Kidney (tissue), 13 donors: ENCODE measurements at regions not wholly inside any gene's neighbourhood (a gene's known extent, or its start where the extent isn't known, plus 50 kb on each side); places are given as distances from the start of the nearest gene placed in this dataset.

ENCODE experiments used
- DNase-seq, 5 donors: peaks; one replicate each; pipeline ENCODE4 v3.0.0-alpha.2; 2013 to 2020
- FAIRE-seq: peaks from 2 replicates; lab custom pipeline; 2012; peaks lifted over from hg19 to GRCh38; lab: Jason Lieb, UNC
- H3K27ac ChIP-seq, 2 donors: one replicate each; pipeline ENCODE4 v1.7.0; 2013; ENCODE audit warnings: low read depth in 2 of 2, low read length in 2 of 2, inconsistent platforms in 1 of 2
- H3K27me3 ChIP-seq: one replicate; pipeline ENCODE4 v1.7.1; 2013; ENCODE audit warnings: low read length, inconsistent platforms; ENCODE audit not compliant: control insufficient read depth, insufficient read depth
- H3K36me3 ChIP-seq, 3 donors: one replicate each; pipeline versions ENCODE4 v1.7.0 to v1.7.1; 2013; ENCODE audit warnings: low read length in 3 of 3, control low read depth in 1 of 3, inconsistent platforms in 1 of 3; ENCODE audit not compliant: insufficient read depth in 3 of 3, control insufficient read depth in 2 of 3
- H3K4me1 ChIP-seq, 3 donors: one replicate each; pipeline versions ENCODE4 v1.7.0 to v1.7.1; 2013; ENCODE audit warnings: low read length in 3 of 3, inconsistent platforms in 1 of 3, low read depth in 1 of 3; ENCODE audit not compliant: control insufficient read depth in 2 of 3, insufficient read depth in 2 of 3
- H3K4me3 ChIP-seq, 3 donors: one replicate each; pipeline versions ENCODE4 v1.7.0 to v1.8.1; 2013; ENCODE audit warnings: low read length in 3 of 3, control low read depth in 1 of 3, inconsistent platforms in 1 of 3
- H3K9ac ChIP-seq, 3 donors: one replicate each; pipeline versions ENCODE4 v1.7.0 to v1.7.1; 2013; ENCODE audit warnings: low read length in 3 of 3, control low read depth in 1 of 3, inconsistent platforms in 1 of 3
- H3K9me3 ChIP-seq, 3 donors: one replicate each; pipeline versions ENCODE4 v1.7.0 to v1.7.1; 2013; ENCODE audit warnings: low read length in 3 of 3, control low read depth in 1 of 3, inconsistent platforms in 1 of 3; ENCODE audit not compliant: control insufficient read depth in 2 of 3, insufficient read depth in 1 of 3
- intact Hi-C: fragments of 100-400 bp; cut with DNase I; formaldehyde crosslinking; loops from one replicate; pipeline ENCODE4 v1.11.1; 2022
- TF ChIP-seq, protein P1 (sequence below): IDR thresholded peaks from 3 replicates; pipeline ENCODE4 v1.5.1; 2012; ENCODE audit warnings: mild to moderate bottlenecking, moderate library complexity, borderline replicate concordance; ENCODE audit not compliant: insufficient read depth; ENCODE audit errors: extremely low read depth
- donor health status: control.
- donor health status: control.
- donor health status: control.
- donor health status: control.
- donor health status: control.
- donor health status: DM: yes; HTN: yes; CAD: no.
- donor health status: Normal renal cell carcinoma (clear cell type).

DNA sequence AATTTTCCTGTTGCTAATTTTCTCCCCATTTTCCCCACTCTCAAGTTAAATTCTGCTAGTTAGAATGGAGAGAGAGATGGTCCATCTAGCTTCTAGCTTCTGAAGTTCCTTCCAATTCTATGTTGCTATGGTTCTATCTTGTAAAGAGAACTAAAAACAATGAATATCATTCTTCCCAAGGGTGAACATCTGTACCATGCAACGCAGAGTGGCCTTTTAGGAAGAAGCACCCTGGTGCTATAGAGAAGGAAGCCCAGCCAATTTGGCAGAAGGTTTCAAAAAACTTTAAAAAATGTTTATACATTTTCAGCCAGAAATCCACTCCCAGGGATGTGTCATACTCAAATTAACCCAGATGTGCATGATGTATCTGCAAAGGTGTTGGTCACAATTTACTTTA lies 149.1 kb downstream of the SEMA6D start:
- Histone ChIP-seq H3K9ac (no peak overlapping the region), H3K27me3 (no peaks in the 10 kb centered on the region), H3K9me3 (no peaks in the 10 kb centered on the region), H3K4me1 (no peaks in the 10 kb centered on the region), H3K27ac (no peak overlapping the region), H3K4me3 (no peak overlapping the region), H3K36me3 (no peaks in the 10 kb centered on the region)
- FAIRE-seq (no peak), DNase-seq (no peak)
- intact Hi-C loops: no loop called here
- TF ChIP-seq, protein P1, sequence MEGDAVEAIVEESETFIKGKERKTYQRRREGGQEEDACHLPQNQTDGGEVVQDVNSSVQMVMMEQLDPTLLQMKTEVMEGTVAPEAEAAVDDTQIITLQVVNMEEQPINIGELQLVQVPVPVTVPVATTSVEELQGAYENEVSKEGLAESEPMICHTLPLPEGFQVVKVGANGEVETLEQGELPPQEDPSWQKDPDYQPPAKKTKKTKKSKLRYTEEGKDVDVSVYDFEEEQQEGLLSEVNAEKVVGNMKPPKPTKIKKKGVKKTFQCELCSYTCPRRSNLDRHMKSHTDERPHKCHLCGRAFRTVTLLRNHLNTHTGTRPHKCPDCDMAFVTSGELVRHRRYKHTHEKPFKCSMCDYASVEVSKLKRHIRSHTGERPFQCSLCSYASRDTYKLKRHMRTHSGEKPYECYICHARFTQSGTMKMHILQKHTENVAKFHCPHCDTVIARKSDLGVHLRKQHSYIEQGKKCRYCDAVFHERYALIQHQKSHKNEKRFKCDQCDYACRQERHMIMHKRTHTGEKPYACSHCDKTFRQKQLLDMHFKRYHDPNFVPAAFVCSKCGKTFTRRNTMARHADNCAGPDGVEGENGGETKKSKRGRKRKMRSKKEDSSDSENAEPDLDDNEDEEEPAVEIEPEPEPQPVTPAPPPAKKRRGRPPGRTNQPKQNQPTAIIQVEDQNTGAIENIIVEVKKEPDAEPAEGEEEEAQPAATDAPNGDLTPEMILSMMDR: no peak

DNA sequence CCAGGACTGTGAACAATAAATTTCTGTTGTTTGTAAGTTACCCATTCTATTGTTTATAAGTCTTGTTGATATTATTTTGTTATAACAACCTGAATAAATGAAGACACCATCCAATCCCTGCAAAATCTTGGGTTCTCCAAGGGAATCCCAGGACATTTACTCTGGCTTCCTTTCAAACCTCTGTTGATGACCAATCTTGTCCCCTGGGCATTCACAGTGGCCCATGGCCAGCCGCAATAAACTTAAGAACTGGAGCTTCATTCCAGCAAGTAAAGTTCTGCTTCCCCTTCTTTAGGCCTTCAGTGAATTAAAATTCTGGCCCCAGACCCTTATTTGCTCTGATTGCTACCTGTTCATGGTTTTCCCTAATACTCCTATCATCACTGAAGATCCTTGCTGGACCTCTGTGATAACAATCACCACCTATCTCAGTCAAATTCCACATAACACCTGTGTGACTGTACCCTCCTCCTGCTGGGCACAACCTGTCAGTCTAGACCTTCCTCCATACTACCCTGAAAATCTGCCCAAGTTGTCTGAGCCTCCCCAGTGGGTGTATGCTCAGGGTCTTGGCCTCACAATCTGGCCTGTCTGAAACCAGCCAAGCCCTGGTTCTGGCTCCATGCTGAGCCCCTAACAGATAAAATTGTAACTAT lies 153.1 kb downstream of the SEMA6D start:
- Histone ChIP-seq H3K9ac (no peak overlapping the region), H3K27me3 (no peaks in the 10 kb centered on the region), H3K9me3 (no peaks in the 10 kb centered on the region), H3K4me1 (no peaks in the 10 kb centered on the region), H3K4me3 (no peak overlapping the region), H3K36me3 (no peaks in the 10 kb centered on the region), H3K27ac (no peak overlapping the region)
- intact Hi-C loops: no loop called here
- no peak for FAIRE-seq
- TF ChIP-seq, protein P1: no peak
- no peak for DNase-seq

DNA sequence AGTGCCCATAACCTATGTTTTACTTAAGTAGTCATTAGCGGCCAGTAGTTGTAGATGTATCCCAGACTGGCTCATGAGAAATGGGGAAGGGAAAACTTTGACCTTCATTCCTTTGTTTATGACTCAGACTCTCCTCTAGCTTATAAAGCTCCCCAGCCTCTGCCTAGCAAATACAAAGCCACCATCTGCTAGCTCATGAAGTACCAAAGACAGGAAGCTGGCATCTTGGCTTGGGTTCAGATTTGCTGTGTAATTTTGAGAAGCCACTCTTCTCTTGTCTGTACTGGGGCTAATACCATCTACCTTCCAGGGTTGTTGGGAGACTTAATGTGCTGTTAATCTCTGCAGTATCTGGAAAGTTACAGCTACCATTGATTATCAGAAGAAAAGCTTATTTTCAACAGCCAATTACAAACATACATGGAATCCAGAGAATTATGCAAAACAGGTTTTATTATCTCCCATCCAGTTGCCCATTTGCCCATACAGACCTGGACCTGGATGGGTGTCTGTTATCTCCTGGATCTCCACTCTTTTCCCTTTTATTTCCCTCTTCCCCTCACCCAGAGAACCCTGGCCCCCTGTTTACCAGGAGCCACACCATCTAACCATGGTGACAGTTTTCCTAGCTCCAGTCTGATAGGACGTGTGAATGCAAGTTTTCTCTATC lies 153.8 kb downstream of the SEMA6D start:
- H3K27ac ChIP-seq: no peak overlapping the region
- H3K9ac ChIP-seq: no peak overlapping the region
- no peak overlapping the region for H3K4me3 ChIP-seq
- H3K27me3 ChIP-seq: no peaks in the 10 kb centered on the region
- H3K36me3 ChIP-seq: no peaks in the 10 kb centered on the region
- FAIRE-seq (no peak), DNase-seq (no peak)
- intact Hi-C loops: no loop called here
- no peaks in the 10 kb centered on the region for H3K9me3 ChIP-seq
- no peaks in the 10 kb centered on the region for H3K4me1 ChIP-seq
- TF ChIP-seq, protein P1: no peak
